WTC11 (cell line): ENCODE measurements at regions not wholly inside any gene's neighbourhood (a gene's known extent, or its start where the extent isn't known, plus 50 kb on each side); places are given as distances from the start of the nearest gene placed in this dataset.

Experiments used
- CREM ChIP-seq: sonication (generic); formaldehyde crosslinking; IDR thresholded peaks from 2 replicates; pipeline ENCODE4 v1.8.1; 2022; ENCODE audit warnings: mild to moderate bottlenecking, missing genetic modification reagents, moderate library complexity
- HMGA2 ChIP-seq: fragments of 250-450 bp; sonication (Bioruptor Pico); IDR thresholded peaks from 2 replicates; pipeline ENCODE4 v1.4.0; 2021; ENCODE audit warnings: mild to moderate bottlenecking, moderate library complexity
- JUN ChIP-seq: sonication (generic); formaldehyde crosslinking; IDR thresholded peaks from 2 replicates; pipeline ENCODE4 v1.8.0; 2023; ENCODE audit warnings: mild to moderate bottlenecking, missing genetic modification reagents
- MYBL2 ChIP-seq: sonication (generic); formaldehyde crosslinking; IDR thresholded peaks from 2 replicates; pipeline ENCODE4 v1.8.1; 2023; ENCODE audit warnings: mild to moderate bottlenecking, moderate library complexity, missing genetic modification reagents
- ZNF138 ChIP-seq: sonication (generic); formaldehyde crosslinking; conservative IDR thresholded peaks from 2 replicates; pipeline ENCODE4 v1.8.1; 2022; ENCODE audit warnings: mild to moderate bottlenecking, moderate library complexity, missing genetic modification reagents
- TF ChIP-seq, protein P1 (sequence below): sonication (generic); formaldehyde crosslinking; IDR thresholded peaks from 2 replicates; pipeline ENCODE4 v1.8.1; 2022; ENCODE audit warnings: mild to moderate bottlenecking, moderate library complexity, missing genetic modification reagents
- TF ChIP-seq, protein P2 (sequence below): fragments of 200-600 bp; IDR thresholded peaks from 2 replicates; pipeline ENCODE4 v1.8.0; 2022; ENCODE audit warnings: antibody characterized with exemption
- TF ChIP-seq, protein P3 (sequence below): fragments of 250-450 bp; sonication (Bioruptor Pico); IDR thresholded peaks from 2 replicates; pipeline ENCODE4 v1.9.0; 2021; ENCODE audit warnings: mild to moderate bottlenecking, borderline replicate concordance

DNA sequence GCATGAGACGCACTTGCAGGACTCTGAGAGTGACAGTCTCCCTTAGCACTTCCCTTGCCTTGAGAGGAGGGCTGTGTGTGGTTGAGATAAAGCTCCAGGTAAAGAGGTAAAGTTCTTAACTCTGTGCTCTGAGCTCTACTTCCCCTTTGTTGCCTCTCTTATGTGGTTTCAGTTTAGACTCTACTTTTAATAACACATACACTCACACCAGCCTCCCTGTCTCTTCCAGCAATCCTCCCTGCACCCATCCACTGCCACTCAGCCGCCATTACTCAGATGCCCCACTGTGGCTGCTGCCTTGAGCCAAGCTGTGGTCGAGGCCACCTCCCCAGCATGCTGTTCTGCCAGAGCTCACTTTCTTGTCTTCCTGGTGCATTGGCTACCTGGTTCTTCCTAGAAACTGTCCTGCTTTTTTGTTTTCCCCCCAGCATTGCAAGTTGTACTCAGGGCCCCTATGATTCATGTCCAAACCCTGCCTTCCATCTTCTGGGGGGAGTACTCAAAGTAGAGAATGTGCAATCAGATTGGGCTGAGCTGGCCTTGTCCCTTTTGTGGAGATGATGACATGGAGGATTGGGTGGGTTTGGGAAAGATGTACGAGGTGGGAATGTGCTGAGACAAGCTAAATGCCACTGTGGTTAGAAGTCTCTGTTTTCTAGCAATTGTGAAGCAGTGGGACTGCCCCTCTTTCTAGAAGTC, 115.5 kb upstream of the PARP11 start:
- TF ChIP-seq JUN (CRISPR knock-in tag) (no peak), CREM (CRISPR knock-in tag) (no peak), ZNF138 (CRISPR knock-in tag) (no peak), MYBL2 (no peak), HMGA2 (CRISPR knock-in tag) (no peak)
- TF ChIP-seq, protein P1, sequence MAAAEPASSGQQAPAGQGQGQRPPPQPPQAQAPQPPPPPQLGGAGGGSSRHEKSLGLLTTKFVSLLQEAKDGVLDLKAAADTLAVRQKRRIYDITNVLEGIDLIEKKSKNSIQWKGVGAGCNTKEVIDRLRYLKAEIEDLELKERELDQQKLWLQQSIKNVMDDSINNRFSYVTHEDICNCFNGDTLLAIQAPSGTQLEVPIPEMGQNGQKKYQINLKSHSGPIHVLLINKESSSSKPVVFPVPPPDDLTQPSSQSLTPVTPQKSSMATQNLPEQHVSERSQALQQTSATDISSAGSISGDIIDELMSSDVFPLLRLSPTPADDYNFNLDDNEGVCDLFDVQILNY (CRISPR knock-in tag), result no peak
- TF ChIP-seq, protein P2, sequence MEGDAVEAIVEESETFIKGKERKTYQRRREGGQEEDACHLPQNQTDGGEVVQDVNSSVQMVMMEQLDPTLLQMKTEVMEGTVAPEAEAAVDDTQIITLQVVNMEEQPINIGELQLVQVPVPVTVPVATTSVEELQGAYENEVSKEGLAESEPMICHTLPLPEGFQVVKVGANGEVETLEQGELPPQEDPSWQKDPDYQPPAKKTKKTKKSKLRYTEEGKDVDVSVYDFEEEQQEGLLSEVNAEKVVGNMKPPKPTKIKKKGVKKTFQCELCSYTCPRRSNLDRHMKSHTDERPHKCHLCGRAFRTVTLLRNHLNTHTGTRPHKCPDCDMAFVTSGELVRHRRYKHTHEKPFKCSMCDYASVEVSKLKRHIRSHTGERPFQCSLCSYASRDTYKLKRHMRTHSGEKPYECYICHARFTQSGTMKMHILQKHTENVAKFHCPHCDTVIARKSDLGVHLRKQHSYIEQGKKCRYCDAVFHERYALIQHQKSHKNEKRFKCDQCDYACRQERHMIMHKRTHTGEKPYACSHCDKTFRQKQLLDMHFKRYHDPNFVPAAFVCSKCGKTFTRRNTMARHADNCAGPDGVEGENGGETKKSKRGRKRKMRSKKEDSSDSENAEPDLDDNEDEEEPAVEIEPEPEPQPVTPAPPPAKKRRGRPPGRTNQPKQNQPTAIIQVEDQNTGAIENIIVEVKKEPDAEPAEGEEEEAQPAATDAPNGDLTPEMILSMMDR, result no peak
- TF ChIP-seq, protein P3, sequence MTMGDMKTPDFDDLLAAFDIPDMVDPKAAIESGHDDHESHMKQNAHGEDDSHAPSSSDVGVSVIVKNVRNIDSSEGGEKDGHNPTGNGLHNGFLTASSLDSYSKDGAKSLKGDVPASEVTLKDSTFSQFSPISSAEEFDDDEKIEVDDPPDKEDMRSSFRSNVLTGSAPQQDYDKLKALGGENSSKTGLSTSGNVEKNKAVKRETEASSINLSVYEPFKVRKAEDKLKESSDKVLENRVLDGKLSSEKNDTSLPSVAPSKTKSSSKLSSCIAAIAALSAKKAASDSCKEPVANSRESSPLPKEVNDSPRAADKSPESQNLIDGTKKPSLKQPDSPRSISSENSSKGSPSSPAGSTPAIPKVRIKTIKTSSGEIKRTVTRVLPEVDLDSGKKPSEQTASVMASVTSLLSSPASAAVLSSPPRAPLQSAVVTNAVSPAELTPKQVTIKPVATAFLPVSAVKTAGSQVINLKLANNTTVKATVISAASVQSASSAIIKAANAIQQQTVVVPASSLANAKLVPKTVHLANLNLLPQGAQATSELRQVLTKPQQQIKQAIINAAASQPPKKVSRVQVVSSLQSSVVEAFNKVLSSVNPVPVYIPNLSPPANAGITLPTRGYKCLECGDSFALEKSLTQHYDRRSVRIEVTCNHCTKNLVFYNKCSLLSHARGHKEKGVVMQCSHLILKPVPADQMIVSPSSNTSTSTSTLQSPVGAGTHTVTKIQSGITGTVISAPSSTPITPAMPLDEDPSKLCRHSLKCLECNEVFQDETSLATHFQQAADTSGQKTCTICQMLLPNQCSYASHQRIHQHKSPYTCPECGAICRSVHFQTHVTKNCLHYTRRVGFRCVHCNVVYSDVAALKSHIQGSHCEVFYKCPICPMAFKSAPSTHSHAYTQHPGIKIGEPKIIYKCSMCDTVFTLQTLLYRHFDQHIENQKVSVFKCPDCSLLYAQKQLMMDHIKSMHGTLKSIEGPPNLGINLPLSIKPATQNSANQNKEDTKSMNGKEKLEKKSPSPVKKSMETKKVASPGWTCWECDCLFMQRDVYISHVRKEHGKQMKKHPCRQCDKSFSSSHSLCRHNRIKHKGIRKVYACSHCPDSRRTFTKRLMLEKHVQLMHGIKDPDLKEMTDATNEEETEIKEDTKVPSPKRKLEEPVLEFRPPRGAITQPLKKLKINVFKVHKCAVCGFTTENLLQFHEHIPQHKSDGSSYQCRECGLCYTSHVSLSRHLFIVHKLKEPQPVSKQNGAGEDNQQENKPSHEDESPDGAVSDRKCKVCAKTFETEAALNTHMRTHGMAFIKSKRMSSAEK, result no peak
